NCI-H2227 (cell line): ENCODE measurements at regions not wholly inside any gene's neighbourhood (a gene's known extent, or its start where the extent isn't known, plus 50 kb on each side); places are given as distances from the start of the nearest gene placed in this dataset.
"Not testable (repeated sequence)": the region's sequence is repeated elsewhere in the genome, so short reads cannot be mapped to it uniquely, and the experiment has no call there.

Source experiments
- DNase-seq: peaks from one replicate; lab custom pipeline; 2025; ENCODE audit not compliant: unreplicated experiment; lab: John Stamatoyannopoulos, UW

DNA sequence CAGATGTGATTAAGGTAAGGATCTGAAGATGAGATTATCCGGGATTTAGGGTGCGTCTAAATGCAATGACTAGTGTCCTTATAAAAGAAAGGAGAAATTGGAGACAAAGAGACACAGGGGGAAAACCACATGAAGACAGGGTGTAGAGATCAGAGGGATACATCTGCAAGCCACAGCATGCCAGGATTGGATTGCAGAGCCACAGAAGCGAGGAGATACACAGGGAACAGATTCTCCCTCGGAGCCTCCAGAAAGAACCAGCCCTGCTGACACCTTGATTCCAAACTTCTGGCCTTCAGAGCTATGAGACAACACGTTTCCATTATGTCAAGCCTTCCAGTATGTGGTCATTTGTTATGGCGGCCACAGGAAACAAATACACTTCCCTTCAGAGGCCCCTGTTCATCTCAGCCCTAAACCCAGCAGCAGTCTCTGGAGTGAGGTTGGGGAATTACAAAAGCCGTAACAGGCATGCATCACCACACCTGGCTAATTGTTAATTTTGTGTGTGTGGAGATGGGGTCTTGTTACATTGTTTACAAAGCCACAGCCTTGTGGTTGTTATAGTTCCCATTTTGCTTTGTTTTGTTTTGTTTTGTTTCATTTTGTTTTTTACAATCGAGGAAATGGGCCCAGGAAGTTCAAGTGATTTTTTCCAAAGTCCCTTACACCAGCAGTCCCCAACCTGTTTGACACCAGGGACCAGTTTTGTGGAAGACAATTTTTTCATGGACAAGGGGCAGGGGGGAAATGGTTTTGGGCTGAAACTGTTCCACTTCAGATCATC is 51.6 kb upstream of the LYRM9 start:
- no peak for DNase-seq

DNA sequence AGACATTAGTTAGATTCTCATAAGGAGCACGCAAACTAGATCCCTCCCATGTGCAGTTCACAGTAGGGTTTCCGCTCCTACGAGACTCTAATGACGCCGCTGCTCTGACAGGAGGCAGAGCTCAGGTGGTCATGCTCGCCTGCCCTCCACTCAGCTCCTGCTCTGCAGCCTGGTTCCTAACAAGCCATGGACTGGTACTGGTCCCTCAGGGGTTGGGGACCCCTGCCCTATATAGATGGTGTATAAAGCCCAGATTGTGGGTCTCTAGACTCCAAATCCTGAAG is 52.1 kb upstream of the LYRM9 start:
- DNase-seq: no peak

DNA sequence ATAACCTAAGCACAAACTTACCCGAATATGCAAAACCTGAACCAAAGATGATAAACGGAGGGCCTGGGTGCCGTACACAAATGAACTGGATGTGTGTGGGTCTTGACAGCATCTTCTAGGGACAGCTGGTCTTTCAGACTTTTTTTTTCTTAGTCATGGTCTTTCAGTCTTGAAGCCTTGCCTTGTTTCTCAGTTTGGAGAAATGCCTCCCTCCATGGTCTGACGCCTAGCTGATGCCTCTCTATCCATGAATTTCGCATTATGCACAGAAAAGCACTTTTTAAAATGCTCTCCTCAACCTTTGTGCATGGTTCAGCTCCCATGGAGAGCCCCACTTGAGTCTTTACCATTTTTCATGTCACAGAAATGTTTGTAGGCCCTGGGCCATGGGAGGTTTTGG is 52.8 kb upstream of the LYRM9 start:
- DNase-seq: no peak

DNA sequence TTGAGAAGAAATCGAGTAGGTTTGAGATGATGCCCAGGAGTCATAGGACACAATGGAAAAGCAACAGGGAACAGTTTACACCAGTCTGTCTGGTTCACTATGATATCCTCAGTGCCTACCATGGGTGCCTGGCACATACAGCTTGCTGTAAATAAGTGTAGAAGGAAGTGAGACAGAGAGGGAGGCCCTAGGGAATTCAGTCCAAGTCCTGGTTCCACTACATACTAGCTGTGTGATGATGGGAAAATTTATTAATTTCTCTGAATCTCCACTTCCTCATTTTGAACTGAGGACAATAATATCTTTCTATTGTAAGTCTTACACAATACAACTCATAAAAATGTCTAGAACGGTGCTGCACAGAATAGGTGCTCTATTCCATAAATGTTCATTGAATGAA is 53.3 kb upstream of the LYRM9 start:
- DNase-seq: no peak

DNA sequence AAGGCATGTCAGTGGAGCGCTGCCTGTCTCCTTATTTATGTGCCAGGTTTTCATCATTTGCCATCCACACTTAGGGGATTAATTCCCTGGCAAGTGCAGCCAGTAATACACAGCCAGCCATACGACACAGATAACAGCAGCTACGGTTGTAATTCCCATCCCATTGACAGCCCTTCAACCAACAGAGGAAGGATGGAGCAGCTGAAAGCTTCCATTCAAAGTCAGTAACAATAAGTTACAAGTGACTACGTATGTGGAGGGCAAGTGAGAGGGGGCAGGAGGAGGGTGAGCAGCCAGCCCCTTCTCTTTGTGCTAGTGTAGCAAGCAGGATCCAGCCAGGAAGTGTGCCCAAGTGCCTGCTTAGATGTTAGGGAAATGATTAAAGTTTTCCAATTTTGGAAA is 53.8 kb upstream of the LYRM9 start:
- DNase-seq: no peak

DNA sequence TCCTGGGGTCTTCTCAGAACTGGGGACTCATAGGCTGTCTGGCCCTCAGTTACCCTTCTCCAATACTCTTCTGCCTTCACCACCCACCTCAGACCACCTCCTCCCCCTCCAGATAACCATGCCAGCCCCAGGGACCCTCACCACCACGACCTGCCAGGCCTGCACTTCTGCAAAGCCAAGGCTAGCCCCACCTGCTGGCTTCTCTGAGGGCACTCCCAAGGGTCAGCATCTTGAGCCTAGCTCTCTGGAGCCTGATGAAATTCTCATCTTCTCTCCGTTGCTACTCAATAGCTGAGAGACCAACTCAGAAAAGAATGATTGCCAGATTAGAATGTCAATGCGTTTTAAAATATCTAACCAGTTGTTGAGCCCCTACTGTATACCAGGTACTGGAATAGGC is 56.1 kb upstream of the LYRM9 start:
- DNase-seq: no peak

DNA sequence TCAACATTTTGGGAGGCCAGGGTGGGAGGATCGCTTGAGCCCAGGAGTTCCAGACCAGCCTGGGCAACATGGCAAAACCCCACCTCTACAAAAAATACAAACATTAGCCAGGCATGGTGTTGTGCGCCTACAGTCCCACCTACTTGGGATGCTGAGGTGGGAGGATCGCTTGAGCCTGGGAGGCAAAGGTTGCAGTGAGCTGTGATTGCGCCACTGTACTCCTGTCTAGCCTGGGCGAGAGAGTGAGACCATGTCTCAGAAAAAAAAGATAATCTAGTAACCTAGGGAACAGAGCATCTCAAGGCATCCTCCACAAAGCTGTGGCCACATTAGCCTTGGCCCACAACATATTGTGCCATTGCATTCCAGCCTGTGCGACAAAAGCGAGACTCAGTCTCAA is 57.1 kb upstream of the LYRM9 start:
- not testable (repeated sequence) for DNase-seq

DNA sequence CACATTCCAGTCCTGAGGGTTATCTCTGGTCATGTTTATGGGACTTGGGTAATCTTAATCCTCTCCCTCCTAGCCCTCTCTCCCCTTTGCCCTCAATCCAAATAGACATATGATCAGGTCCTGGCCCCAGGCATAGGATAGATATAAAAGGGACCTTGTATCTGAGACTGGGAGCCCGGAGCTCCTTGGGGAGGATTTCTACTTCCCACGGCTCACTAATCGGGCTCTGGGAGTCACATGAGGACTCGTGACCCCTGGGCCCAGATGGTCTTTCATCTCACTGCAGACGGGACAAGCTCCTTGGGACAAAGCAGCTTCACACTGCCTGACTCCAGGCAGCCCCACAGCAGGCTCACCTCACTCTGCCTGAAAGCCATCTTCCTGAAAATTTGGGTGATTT is 57.8 kb upstream of the LYRM9 start:
- DNase-seq: no peak

DNA sequence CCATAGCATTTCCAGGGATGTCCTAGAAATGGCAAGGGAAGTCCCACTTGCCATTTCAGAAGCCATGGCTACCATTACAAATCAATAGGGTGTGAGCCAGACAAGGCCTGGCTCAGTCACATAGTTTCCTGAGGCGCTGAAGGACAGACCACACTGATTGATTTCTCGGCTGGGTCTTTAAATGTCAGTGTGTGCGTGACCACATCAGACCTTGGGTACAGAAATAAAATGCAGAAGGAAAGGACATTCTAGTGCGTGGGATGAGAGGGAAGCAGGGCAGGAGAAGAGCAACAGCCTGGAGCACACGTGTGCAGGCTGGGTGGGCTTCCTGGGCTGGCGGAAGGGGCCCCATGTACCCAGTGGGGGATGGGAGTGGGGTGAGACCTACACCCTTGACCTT is 58.7 kb upstream of the LYRM9 start:
- DNase-seq: no peak

DNA sequence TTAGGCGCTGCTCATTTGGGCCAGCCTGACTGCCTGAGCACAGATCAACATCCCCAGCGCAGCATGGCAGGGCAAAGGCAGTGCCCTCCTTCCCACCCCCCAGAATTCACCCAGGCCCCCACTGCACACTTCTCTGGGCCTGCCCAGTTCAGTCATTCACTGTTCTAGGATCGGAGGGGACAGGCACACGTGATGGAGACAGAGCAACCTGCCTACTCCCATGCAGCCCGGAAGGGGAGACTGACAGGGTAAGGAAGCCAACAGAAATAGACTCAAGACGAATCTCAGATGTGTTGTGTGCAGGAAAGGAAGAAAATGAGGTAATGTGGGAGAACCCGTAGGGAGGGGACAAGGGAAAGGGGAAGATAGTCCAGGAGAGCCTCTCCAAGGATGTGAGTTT is 59.2 kb upstream of the LYRM9 start:
- DNase-seq: no peak

DNA sequence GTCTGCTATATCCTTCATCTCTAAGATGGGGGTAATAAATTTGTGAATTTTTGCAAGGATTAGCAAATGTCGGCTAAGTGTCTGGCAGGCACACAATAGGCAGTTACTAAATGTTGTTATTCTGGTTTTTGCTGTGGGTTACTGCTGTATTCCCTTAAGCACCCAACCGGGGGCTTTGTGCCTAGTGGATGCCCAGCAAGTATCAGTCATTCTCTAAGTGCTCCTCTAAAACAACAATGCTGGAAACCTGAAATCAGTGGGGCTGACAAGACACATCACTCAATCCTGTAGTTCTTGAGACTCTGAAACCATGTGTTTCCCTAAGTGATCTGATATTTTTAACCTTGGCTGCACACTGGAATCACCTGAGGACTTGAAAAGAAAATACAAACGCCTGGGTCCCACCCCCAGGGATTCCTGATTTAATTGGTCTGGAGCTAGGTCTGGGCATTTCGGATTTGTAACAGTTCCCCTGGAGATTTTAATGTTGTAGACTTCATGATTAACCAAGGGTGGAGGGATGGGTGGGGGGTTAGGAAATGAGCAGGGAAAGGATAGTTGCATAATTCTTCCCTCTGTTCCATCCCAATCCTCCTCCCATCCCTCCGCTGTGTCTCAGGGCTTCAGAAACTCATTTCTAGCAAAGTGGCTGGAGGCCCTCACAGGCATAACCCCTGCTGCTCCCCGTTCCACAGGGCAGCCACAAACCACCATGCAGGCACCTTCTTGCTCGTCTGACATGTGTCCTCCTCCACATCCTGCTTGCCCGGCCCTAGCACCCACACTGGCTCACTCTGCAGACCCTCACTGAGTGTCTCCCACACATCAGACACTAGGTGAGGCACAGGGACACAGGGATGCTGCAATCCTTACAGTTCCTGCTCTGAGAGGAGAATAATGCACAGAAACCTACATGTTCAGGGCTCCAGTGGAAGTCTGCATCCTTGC is 61.7 kb upstream of the LYRM9 start:
- DNase-seq: no peak

DNA sequence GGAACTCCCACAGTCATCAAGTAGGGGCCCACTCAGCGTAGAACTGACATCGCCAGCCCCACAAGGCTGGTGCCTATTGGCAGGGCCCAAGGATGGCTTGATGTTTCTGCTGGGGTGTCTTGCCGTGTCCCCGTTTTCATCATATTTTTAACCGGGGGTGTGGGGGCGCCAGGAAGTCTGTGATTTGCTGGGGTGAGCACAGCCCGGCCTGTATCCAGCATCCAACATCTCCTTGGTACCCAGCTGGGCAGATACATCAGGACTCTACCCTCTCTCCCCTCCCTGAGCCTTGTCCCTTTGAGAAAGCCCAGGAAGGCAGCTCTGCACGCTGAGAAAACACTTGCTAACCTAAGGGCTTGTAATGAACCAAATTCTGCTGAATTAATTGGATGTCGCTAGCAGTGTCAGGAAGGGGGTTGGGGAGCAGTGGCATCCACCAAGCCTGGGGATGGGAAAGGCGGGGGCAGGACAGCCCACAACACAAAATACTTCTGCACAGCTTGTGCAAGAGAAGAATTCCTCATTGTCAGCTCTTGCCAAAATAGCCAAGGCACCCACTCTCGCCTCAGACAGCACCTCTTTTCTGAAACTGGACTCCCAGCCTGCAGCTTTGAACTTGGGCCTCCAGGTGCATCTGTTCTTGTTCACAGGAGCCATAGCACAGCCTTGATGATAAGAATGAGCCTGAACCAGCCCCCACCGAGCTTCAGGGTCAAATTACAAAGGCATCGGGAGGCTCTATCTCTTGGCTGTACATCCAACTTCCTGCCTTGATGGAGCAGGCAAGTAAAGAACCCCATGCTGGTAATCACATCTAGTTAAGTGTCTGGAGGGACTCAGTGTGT is 63.7 kb upstream of the LYRM9 start:
- no peak for DNase-seq

DNA sequence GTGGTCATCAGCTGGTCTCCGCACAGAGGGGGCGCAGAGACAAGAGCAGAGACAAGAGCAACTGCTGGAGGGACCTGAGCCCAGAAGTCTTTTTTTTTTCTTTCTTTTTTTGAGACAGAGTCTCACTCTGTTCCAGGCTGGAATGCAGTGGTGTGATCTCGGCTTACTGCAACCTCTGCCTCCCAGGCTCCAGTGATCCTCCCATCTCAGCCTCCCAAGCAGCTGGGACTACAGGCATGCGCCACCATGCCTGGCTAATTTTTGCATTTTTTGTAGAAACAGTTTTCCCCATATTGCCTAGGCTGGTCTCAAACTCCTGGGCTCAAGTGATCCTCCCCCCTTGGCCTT is 64.3 kb upstream of the LYRM9 start:
- DNase-seq: not testable (repeated sequence)

DNA sequence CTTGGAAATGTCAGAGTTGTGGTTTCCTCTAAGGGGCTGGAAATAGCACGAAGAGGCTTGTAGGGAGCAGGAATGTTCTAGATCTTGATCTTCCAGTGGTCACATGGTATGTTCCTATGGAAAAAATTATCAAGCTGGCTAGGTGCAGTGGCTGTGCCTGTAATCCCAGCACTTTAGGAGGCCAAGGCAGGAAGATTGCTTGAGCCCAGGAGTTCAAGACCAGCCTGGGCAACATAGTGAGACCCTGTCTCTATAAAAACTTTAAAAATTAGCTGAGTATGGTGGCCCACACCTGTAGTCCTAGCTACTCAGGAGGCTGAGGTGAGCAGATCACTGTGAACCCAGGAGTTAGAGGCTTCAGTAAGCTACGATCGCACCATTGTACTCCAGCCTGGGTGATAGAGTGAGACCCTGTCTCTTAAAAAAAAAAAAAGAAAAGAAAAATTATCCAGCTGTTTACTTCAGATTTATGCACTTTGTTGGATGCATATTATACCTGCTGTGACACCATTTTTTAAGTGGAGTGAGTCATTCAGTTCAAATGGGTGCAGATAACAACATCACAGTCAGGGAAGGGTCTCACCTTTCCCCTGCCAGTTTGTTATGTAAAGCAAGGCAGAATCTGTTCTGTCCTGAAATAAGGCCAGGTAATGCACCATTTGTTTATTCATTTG is 65.7 kb upstream of the LYRM9 start:
- no peak for DNase-seq

DNA sequence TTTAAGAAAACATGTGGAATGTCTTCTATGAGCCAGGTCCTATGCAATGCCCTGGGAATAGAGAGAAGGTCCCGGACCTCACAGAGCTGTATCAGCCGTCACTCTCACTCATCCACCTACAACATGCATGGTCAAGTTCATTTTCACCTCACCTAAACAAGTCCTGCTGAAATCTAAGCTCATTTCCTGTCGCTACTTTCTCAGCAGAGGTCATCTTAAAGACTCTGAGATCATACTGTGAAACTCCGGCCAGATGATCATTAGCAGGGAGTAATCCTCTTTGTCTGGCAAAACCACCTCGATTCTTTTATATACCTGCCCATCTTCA is 66.2 kb upstream of the LYRM9 start:
- no peak for DNase-seq

DNA sequence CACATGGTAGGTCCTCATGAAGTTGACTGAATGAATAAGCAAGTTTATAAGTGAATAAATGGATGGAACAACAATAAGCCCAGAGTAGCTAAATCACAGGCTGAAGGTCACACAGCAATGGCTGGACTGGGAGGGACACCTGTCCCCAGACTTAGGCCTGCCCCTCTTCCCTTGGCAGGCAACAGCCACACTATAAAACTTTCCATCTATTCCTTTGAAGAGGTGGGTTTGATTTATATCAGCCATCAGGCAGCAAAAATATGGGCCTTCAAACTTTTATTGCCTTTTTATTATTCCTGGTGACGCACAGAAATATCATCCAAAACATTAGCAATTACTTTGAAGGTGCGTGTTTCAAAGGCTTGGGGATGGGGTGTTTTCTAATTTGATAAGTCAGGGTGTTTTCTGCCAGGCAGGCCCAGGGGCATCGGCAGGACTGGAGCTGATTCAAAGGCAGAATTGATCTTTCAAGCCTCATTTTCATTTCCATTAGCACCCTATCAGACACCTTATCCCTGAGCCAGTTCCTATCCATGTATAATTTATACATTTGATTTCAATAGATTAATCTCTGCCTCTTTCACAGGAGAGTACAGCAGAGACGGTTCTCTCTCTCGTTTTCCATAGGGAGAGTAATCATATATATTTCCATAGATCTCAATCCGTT is 67.2 kb upstream of the LYRM9 start:
- no peak for DNase-seq

DNA sequence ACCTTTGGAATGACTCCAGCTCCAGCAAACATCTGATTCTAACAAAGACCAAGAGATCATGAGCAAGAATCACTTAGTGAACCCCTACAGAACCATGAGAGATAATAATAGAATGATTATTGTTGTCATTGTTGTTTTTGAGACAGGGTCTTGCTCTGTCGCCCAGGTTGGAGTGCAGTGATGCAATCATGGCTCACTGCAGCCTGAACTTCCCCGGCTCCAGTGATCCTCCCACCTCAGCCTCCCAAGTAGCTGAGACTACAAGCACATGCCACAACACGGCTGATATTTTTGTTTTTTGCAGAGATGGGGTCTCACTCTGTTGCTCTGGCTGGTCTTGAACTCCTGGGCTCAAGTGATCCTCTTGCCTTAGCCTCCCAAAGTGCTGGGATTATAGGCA is 69.4 kb upstream of the LYRM9 start:
- not testable (repeated sequence) for DNase-seq

DNA sequence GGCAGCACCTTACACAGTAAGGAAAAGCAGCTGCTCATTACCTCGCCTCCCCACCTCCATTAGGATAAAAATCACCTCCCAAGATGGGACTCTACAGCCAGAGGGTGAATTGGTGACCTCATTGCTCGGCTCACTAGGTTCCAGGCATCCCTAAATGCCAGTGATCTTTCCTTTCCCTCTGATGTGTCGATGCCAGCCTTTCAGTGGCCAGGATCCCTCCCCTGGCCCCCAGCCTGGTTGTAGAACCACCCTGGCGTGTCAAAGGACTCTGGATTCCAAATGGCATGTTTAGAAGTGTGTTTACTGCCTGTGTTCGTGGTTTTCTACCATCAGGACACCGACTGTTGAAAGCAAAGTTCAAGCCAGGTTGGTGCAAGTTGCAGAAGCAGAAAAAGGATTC is 72.1 kb upstream of the LYRM9 start:
- DNase-seq: no peak

DNA sequence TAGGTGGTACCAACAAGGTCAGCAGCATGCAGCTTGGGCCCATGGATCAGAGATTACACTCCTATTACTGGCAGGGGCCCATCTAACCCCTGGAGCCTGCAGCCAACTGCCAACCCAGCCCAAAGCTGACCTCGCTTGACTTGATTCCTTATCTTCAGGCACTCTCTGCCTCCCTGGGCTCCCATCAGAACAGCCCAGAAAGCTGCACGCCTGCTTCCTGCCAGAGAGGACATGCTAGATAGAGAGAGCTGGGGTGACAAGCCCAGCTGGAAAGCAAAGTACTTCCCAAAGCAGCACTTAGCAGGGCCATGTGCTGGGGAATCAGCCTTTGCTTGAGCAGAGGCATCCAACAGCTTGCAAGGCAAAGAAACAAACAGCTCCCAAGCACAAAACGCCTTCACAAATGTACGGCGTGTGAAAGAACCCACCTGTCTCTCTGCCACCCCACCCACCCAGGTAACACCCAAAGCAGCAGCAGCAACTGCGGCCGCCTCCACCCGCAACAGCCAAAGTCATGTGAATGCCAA is 74.2 kb upstream of the NLK start:
- no peak for DNase-seq

DNA sequence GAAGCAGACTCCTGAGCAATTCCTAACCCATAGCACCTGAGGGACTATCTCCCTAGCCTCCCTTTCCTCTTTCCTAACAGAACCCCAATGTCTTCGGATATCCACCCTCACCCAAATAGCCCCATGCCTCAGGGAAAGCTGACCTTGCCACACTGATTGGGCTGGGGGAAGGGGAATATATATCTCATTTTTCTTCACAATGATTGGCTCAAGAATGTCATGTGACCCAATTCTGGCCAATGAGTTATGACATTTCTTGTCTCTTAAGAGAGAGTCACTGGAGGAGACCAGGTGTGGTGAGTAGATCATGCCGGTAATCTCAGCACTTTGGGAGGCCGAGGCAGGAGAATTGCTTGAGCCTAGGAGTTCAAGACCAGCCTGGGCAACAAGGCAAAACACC is 71.9 kb upstream of the NLK start:
- no peak for DNase-seq
